A673 (cell line): ENCODE measurements at regions not wholly inside any gene's neighbourhood (a gene's known extent, or its start where the extent isn't known, plus 50 kb on each side); places are given as distances from the start of the nearest gene placed in this dataset.

Experiments
- BruUV-seq: library from RNA; stranded (reverse); fragments of 400-500 nt; replicated peaks from 2 replicates; lab custom pipeline; 2021; lab: Mats Ljungman, UMichigan
- CTCF ChIA-PET: fragments of 300-600 bp; sonication (Branson Sonifier 250); formaldehyde crosslinking; loops from one replicate; lab custom pipeline; 2022; ENCODE audit warnings: antibody characterized with exemption; lab: Charles Lee
- POLR2A ChIA-PET: fragments of 300-600 bp; sonication (Branson Sonifier 250); formaldehyde crosslinking; loops from one replicate; lab custom pipeline; 2022; ENCODE audit warnings: antibody characterized with exemption; ENCODE audit not compliant: low non-redundant PET; lab: Charles Lee
- DNase-seq: peaks from one replicate; pipeline ENCODE4 v3.0.0-alpha.2; 2015; ENCODE audit warnings: low spot score
- H3K27ac ChIP-seq: fragments of 200-600 bp; sonication (generic); 2 replicates; pipeline ENCODE4 v1.5.1; 2016; ENCODE audit warnings: mixed run types, low read depth, mild to moderate bottlenecking, mixed read lengths, antibody characterized with exemption, low read length; ENCODE audit not compliant: poor library complexity, severe bottlenecking
- H3K27me3 ChIP-seq: fragments of 200-600 bp; sonication (generic); replicated peaks from 2 replicates; pipeline ENCODE4 v1.6.1; 2017; ENCODE audit warnings: mixed run types, low read depth, mild to moderate bottlenecking, mixed read lengths, antibody characterized with exemption, low read length; ENCODE audit not compliant: insufficient read depth, poor library complexity
- H3K36me3 ChIP-seq: fragments of 200-600 bp; sonication (generic); 2 replicates; pipeline ENCODE4 v1.6.1; 2016; ENCODE audit warnings: mixed run types, mild to moderate bottlenecking, mixed read lengths, antibody characterized with exemption, low read length; ENCODE audit not compliant: insufficient read depth, poor library complexity, severe bottlenecking
- H3K4me1 ChIP-seq: fragments of 200-600 bp; sonication (generic); 2 replicates; pipeline ENCODE4 v1.6.1; 2017; ENCODE audit warnings: mixed run types, mild to moderate bottlenecking, mixed read lengths, antibody characterized with exemption, low read length; ENCODE audit not compliant: insufficient read depth, poor library complexity, severe bottlenecking
- H3K4me3 ChIP-seq: fragments of 200-600 bp; sonication (generic); 2 replicates; pipeline ENCODE4 v1.5.1; 2016; ENCODE audit warnings: low read depth, mixed run types, mild to moderate bottlenecking, mixed read lengths, low read length; ENCODE audit not compliant: poor library complexity, severe bottlenecking
- H3K9me3 ChIP-seq: fragments of 200-600 bp; sonication (generic); 2 replicates; pipeline ENCODE4 v1.6.1; 2016; ENCODE audit warnings: mixed run types, low read depth, mild to moderate bottlenecking, mixed read lengths, antibody characterized with exemption, low read length; ENCODE audit not compliant: poor library complexity, severe bottlenecking
- CTCF ChIP-seq: fragments of 300-800, 200-600 bp; sonication (generic); conservative IDR thresholded peaks from 2 replicates; pipeline ENCODE4 v1.5.1; 2017; ENCODE audit warnings: low read depth, mild to moderate bottlenecking, antibody characterized with exemption, low read length, moderate library complexity, mixed read lengths
- EZH2 ChIP-seq: fragments of 200-600 bp; sonication (generic); IDR thresholded peaks from 2 replicates; pipeline ENCODE4 v1.6.1; 2017; ENCODE audit warnings: borderline replicate concordance, low read depth, mild to moderate bottlenecking, mixed read lengths, antibody characterized with exemption, low read length; ENCODE audit not compliant: poor library complexity, severe bottlenecking
- intact Hi-C: fragments of 100-400 bp; cut with micrococcal nuclease; formaldehyde crosslinking; loops from one replicate; pipeline ENCODE4 v1.10.0; 2022; ENCODE audit not compliant: unreplicated experiment

DNA sequence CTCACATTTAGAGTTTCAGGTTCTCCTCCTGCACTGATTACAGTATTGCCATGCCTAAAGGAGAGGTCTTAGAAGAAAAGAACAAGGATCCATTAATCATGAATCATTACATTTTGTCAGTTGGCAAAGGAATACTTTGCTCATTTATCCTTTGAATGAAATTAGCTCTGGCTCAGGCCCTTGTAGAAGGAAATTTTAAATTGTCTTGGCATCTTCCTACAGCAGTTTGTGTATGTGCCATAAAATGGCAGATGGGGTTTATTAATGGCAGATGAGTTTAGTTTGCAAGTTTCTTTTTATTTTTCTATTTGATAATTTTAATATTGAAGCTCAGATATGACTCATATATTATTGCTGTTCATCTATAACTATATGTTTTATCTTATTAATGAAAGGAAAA lies 181.2 kb upstream of the EPHA3 start:
- TF ChIP-seq CTCF: no peak
- TF ChIP-seq EZH2: no peak
- Histone ChIP-seq H3K27ac (no peak overlapping the region), H3K4me3 (no peak overlapping the region), H3K36me3 (no peaks in the 10 kb centered on the region), H3K9me3 (no peaks in the 10 kb centered on the region), H3K27me3 (no peaks in the 10 kb centered on the region), H3K4me1 (no peaks in the 10 kb centered on the region)
- intact Hi-C loops: no loop called here
- ChIA-PET CTCF (no interaction called here), POLR2A (no interaction called here)
- DNase-seq: peak; percentile 5
- no TSS peak for BruUV-seq

GRCh38 chr3:88930611-88931010 lies 176.8 kb upstream of the EPHA3 start:
- Histone ChIP-seq H3K4me1 (peaks cover 2% of the 10 kb centered on the region), H3K27me3 (no peaks in the 10 kb centered on the region), H3K27ac (no peak overlapping the region), H3K9me3 (no peaks in the 10 kb centered on the region), H3K4me3 (no peak overlapping the region), H3K36me3 (no peaks in the 10 kb centered on the region)
- BruUV-seq: no TSS peak
- TF ChIP-seq CTCF: no peak
- no peak for TF ChIP-seq EZH2
- ChIA-PET CTCF (no interaction called here), POLR2A (no interaction called here)
- no peak for DNase-seq
- intact Hi-C loops: no loop called here

DNA sequence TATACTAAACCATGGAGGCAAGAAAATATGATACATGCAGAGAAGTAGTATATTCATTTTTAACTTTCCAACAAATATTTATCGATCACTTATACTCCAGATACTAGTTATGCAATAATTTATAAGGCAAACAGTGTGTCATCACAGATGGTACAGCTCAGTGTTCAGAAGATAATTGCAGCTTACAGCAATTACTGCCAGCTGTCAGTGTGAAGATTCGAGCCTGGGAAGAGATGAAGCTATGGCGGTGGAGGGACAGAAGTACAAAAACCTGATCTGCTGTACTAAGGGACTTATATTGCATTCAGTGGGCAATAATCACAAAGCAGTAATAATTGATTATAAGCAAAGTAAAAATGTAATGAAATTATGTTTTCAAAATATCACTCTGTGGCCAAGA lies 170.6 kb upstream of the EPHA3 start:
- peak; percentile 59 for DNase-seq
- BruUV-seq: no TSS peak
- no peak for TF ChIP-seq CTCF
- no peak for TF ChIP-seq EZH2
- Histone ChIP-seq H3K4me1 (peaks cover 13% of the 10 kb centered on the region), H3K9me3 (no peaks in the 10 kb centered on the region), H3K27me3 (no peaks in the 10 kb centered on the region), H3K27ac (no peak overlapping the region), H3K36me3 (no peaks in the 10 kb centered on the region), H3K4me3 (no peak overlapping the region)
- CTCF ChIA-PET: no interaction called here
- intact Hi-C loops: no loop called here
- POLR2A ChIA-PET: no interaction called here
